HG03520 (cell line): ENCODE measurements at regions not wholly inside any gene's neighbourhood (a gene's known extent, or its start where the extent isn't known, plus 50 kb on each side); places are given as distances from the start of the nearest gene placed in this dataset.
"Not testable (repeated sequence)": the region's sequence is repeated elsewhere in the genome, so short reads cannot be mapped to it uniquely, and the experiment has no call there.

Experiments
- ATAC-seq: cut with Tn5 transposase; IDR thresholded peaks from one replicate; pipeline ENCODE4 v1.9.1; 2021; ENCODE audit warnings: mild to moderate bottlenecking, moderate library complexity; ENCODE audit not compliant: unreplicated experiment

DNA sequence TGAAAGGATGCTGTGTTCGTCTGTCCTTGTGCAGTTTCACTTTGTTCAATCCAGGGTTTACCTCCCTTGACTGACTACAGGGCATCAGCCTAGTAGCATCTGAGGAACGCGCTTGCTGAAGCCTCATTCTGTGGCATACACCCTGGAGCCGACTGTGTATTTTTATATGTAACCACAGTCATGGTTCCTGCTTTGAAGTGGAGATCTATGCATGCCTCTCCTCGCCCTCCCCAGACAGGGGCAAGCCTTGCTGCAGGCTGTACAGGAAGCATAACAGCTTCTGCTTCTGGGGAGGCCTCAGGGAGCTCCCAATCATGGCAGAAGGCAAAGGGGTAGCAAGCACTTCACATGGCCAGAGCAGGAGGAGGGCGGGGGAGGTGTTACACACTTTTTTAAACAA is 262.1 kb downstream of the BCL11B start:
- ATAC-seq: no peak

- no peak for ATAC-seq
Measured at GRCh38 chr14:99011385-99011784, 260.6 kb downstream of the BCL11B start.

DNA sequence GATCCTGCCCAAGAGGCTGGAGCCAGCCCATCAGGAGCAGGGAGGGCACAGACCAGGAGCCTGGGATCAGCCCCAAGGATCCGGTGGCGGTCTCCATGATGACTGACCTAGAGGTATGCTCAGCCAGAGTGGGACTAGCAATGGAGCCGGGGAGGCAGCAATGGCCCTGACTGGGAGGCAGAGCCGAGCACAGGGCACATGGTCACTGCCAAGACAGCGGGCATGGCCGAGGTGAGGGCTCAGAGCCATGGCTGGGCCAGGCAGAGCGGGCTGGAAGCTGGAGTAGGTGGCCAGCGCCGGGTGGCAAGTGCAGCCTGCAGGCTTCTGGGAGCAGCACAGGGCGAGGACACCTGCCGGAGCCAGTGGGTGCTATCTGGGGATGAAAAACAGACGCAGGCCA is 259.3 kb downstream of the BCL11B start:
- no peak for ATAC-seq

- no peak for ATAC-seq
Measured at GRCh38 chr14:99015833-99016232, 256.2 kb downstream of the BCL11B start.

DNA sequence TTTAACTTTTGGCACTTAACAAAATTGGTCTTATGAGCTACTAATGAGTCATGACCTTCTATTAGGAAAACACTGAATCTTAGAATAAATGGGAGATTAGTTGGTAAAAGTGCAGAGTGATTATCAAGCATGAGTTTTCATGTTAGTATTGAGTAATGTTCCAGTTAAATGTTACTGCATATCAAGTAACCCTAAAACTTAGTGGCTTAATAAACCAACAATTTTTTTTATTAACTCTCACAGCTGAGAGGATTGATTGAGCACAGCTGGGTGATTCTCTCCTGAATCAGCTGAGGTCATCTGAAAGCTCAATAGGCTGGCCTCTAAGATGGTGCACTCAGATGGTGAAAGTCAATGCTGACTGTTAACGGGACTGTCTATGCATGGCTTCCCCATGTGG is 248.6 kb downstream of the BCL11B start:
- ATAC-seq: no peak

GRCh38 chr14:99024926-99025325 is 247.1 kb downstream of the BCL11B start:
- no peak for ATAC-seq

- no peak for ATAC-seq
Measured at GRCh38 chr14:99025418-99025817, 246.6 kb downstream of the BCL11B start.

GRCh38 chr14:99026471-99026870 is 245.5 kb downstream of the BCL11B start:
- ATAC-seq: no peak

DNA sequence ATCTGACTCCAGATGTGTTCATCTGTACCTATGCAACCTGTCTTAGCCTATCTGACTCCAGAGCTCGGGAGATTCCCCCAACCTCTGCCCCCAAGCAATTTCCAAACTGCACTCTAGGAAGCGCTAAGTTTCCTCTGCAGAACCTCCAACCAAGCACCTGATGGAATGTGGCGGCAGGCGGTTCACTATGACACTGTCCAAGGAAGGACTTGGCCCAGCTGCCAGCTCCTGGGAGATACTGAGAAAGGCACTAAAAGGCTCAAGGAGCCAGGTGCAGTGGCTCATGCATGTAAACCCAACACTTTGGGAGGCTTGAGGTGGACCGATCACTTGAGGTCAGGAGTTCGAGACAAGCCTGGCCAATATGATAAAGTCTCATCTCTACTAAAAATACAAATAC is 244.0 kb downstream of the BCL11B start:
- ATAC-seq: no peak

DNA sequence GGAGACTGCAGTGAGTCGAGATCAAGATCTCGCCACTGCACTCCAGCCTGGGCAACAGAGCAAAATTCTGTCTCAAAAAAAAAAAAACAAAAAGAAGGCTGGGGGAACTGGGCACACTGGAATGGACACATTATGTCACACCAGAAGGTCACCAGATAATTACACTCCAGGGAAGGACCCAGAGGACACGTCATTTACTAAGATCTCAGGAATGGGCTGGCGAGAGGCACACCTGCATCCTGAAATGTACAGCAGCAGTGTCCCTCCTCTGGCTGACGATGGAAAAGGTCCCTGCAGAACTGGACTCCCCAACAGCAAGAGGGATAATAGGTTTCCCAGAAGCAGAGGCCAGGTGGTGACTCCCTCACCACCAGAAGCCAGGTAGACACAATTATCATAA is 243.5 kb downstream of the BCL11B start:
- no peak for ATAC-seq

DNA sequence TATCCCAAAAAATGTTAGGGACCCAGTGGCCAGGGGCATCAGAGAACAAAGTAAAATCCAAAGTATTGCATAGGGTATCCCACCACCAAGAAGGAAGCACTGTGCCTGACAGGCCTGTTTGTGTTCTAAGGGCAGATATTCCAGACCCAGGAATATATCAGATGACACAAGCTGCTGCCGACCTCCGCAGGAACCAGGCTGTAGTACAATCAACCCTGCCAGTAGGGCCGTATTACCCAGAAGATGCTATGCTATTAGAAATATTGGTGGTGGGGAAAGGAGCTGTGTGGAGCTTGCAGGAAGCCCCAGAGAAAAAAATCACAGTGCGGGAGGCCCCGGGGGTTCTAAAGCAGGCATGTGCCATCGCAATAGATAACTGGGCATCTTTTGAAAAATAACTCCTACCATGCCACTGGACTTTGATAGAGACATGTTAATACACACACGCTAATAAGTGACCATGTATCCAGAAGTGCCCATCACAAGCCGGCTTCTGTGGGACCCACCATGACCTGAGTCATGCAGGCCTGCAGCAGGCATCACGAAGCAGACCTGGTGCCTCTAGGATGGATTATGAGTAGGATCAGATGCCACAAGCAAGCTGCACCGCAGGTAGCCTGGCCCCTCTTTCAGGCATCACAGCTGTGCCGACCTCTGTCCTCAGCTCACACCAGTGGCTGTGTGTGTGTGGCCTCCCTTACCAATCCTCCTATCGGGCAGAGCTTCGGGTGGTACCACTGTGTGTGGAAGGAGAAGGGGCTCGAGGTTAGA is 242.7 kb downstream of the BCL11B start:
- no peak for ATAC-seq

- ATAC-seq: no peak
Measured at GRCh38 chr14:99029916-99030305, 242.1 kb downstream of the BCL11B start.

DNA sequence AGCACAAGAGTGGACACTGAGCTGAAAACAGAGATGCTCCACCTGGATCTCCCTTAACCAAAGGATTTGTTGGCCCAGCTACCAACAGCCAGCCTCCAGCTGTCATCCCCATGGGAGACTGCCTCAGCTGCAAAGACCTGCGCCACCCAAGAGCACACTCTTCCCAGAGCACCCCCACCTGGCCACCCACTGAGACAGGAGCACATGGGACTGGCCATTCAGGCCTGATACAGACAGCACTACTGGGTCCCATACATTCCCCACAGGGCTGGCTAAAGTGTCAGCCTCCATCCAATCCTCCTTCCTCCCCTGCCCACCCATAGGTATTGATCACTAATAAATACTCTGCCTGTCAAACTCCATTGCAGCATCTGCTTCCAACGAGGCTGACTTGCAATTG is 241.5 kb downstream of the BCL11B start:
- no peak for ATAC-seq

- ATAC-seq: no peak
Measured at GRCh38 chr14:99032759-99033158, 239.2 kb downstream of the BCL11B start.

DNA sequence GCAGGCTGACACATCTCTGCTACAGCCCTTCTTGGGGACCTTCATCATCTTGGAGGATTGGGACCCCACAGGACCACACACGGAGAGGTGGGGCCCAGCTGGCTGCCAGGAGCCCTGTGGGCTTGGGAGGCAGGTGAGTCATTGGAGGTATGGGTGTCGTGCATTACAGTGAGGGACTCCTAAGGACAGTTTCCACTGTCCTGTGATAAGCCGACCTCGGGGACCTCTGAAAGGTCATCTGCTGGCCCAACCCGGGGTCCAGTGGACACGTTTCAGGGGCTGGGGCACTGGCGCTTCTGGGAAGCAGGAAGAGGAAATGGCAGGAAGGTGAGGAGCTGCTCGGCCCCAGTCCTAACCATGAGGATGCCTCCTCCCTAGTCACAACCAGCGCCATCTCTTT is 238.0 kb downstream of the BCL11B start:
- ATAC-seq: no peak

GRCh38 chr14:99034711-99035171 is 237.3 kb downstream of the BCL11B start:
- ATAC-seq: no peak

DNA sequence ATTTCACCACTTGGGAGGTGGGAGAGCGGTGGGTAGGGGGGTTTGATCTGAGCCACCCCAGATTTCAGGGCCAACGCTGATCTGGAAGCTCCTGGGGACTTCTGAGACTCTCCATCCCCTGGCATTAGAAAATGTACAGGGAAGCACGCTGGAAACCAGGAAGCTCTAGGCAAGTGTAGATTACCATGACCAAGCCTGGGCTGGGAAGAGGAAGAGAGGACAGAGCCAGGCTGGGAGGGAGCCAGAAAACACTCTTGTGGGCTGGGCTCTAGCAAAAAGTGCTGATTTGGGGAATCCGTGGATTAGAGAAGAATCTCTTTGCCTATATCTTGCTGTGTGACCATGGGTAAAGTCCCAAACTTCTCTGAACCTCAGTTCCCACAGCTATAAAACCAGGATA is 236.7 kb downstream of the BCL11B start:
- ATAC-seq: no peak

- no peak for ATAC-seq
Measured at GRCh38 chr14:99035712-99036610, 236.0 kb downstream of the BCL11B start.

GRCh38 chr14:99036611-99037293 is 235.2 kb downstream of the BCL11B start:
- ATAC-seq: no peak

- ATAC-seq: not testable (repeated sequence)
Measured at GRCh38 chr14:99037326-99037725, 234.7 kb downstream of the BCL11B start.

DNA sequence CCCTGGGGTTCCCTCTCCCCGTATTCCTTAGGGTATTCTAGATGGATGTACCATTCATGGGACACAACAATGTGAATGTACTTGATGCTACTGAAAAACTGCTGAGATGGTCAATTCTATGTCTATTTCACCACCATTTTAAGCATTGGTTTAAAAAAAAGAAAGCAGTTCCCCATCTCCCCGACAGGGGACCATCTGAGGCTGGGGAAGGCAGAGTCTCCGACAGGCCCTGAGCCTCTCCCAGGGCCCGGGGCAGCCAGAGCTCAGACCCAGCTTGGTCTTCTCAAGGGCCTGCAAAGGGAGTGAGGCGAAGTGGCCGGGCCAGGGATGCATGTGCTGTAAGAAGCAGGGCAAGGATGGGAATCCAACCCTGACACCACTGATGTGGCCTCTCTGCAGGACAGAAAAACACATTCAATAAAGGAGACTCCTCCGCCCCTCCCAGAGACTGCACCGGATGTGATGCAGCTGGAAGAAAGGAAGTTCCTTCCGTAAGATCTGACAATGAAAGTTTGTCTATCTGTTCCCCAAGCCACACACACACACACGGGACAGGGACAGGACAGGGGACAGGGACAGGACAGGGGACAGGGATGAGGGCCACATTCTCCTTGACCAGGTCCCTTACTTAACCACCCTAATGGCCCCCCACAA is 234.1 kb downstream of the BCL11B start:
- no peak for ATAC-seq
